ENCODE measurements at regions not wholly inside any gene's neighbourhood (a gene's known extent, or its start where the extent isn't known, plus 50 kb on each side); places are given as distances from the start of the nearest gene placed in this dataset.
"Not testable (repeated sequence)": the region's sequence is repeated elsewhere in the genome, so short reads cannot be mapped to it uniquely, and the experiment has no call there.

- no peak for DNase-seq
These were observed 76.5 kb downstream of the SLC2A10 start for GRCh38 chr20:46785958-46786357.

DNA sequence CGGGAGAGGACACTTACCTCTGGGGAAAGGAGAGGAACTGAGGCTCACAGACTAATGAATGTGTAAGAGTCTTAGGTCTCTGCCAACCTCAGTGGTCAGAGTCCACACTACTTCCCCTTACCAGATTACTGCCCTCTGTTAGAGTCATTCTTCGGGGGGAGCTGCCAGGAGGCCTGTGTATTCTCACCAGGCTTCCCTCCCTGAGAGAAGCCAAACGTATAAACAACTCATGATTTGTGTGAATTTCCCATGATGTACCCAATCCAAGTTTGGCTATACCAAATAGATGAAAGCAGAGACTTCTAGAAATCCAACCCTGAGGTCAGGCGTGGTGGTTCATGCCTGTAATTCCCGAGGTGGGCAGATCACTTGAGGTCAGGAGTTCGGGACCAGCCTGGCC lies 77.1 kb downstream of the SLC2A10 start:
- DNase-seq = no peak

DNA sequence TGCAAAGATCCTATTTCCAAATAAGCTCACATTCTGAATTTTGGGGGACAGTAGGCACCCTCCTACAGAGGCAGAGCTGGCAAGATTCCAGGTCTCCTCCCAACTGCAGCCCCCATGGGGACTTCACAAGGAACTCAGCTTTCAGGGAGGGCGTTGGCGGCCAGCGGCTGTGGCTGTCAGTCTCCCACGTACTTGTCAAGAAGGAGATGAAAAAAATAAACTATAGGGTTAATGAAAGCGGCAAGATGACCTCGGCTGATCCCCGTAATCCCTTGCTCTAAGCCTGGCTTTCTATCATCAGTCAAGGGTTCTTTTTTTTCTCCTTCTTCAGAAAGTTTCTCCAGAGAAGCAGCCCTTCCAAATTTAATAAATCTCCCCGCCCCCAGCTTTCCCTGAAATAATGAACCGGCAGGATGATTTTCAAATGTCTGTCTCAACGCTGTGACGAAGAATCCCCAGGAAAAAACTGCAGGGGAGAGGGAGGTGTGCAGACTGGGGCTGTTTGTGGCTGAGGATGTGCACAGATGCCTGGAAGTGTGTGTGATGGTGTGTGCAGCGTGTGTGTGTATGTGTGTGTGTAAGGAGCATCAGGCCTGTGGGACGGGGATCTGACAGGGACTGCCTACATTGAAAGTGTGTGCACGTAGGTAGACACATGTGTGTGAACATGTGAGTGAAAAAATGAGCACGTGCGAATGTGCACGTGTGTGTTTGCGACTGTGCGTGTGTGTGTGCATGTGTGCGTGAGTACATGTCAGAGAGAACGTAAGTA lies 78.7 kb downstream of the SLC2A10 start:
- peak; percentile 37 for DNase-seq

GRCh38 chr20:46788763-46789091 lies 79.3 kb downstream of the SLC2A10 start:
- DNase-seq = not testable (repeated sequence)

- DNase-seq = no peak
These were observed 80.0 kb downstream of the SLC2A10 start for GRCh38 chr20:46789339-46790028.

DNA sequence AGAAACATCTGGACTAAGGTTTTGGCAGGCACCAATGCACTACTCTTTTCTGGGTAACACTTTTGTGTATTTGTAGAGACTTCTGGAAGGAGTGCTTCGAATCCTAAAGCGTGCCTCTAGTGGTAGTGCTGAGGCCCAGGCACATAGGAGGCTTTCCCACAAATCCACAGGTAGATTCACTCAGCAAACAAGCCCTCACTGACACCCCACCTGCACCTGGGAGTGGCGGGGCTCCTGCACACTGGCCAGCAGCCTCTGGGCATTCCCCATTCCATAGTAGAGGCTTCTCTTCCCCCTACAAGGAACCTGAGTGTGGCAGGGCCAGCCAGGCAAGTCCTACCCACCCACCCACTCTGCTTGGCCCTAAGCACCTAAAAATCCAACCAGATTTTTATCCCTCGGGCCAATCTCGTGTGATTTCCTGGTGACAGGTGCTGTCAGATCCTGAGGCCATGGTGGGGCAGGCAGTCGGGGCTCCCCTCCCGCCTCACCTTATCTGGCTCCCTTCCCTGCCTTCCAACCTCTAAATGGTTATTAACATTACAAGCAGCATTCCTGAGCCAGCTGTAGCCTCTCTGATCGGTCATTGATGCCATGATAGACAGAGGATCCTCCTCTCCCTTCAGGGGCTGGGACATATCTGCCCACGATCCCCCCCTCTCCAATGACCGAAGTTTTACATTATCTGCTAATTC lies 82.4 kb downstream of the SLC2A10 start:
- DNase-seq = no peak

DNA sequence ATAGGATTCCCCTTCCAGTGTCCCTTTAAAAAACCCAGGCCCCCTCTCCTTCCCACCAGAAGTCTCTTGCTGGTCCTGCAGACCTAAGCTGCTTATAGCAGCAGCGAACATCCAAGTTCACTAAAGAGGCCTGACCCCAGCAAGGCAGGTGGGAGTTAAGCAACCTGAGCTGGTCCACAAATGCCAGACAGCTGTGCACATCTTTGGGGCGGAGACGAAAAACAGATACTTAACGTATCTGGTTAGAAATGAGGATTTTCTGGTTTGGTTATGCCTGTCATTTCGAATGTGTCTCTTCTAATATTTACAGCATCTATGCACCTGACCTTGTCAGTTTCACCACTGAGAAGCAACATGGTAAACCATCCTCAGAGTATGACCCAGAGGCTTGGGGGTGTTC lies 87.8 kb downstream of the SLC2A10 start:
- no peak for DNase-seq

DNA sequence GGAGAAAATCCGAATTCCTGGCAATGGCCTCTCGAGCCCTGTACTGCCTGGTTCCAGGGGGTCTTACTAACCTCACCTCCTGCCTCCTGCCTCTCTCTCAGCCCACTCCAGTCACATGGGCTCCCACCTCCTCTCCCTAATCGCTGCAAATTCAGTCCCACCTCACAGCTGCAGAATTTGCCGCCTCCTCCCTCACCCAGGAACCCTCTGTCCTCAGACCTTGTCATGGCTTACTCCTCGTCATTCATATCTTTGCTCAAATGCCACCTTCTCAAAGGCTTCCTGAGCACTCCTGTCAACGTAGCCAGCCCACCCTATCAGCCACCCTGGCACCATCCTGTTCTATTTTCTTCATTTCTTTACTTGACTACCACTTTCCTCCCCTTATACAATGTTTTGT lies 89.0 kb downstream of the SLC2A10 start:
- no peak for DNase-seq

- DNase-seq = peak; percentile 38
These were observed 90.4 kb downstream of the SLC2A10 start for GRCh38 chr20:46799781-46800408.

GRCh38 chr20:46800409-46800804 lies 91.0 kb downstream of the SLC2A10 start:
- no peak for DNase-seq

DNA sequence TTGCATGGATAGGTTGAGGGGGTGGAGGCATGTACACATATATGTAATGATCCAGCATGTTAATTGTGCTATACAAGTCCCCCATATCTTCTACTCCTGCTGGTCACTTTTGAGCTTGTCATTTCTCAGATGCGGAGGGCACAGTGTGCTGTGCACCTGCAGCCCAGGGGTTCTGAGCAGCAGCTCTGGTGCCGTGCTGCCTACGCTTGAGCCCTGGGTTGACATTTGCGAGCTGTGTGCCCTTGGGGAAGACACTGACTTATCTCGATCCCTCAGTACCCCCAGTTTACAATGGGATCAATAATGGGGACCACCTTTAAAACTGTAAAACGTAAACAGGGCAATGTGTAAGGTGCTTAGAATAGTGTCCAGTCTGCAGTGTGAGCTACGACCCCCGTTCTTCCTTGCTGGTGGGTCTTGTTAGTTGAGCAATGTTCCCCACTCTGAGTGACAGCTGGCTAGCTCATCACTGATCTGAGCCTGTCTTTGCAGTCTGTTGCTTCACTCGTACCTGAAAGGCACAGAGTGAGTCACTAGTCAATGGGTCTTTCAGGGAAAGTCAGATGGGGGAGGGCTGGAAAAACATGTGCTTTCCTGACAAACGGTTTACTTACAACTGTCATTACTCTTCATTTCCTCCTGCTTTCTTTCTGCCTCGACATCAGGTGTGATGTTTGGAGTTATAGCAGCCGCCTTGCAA lies 91.7 kb downstream of the SLC2A10 start:
- no peak for DNase-seq

DNA sequence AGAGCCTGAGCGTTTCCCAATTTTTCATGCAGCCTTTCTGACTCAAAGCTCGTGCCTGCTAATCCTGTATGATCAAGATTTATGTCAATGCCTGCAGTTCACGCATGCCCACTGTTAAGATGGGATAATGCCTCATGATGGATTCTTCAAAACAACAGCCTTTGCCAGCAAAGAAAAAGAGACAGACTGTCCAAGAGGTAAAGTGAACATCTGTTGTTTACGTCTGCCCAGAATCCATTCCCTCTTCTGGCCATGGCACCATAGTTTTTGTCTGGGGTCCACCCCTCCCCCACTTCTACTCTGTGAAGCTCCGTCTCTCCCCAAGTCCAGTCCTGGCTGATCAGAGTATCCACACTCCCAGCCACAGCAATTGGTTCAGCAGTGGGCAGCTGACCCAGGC lies 91.9 kb upstream of the EYA2 start:
- peak; percentile 42 for DNase-seq

- peak; percentile 49 for DNase-seq
These were observed 91.3 kb upstream of the EYA2 start for GRCh38 chr20:46803123-46804020.

DNA sequence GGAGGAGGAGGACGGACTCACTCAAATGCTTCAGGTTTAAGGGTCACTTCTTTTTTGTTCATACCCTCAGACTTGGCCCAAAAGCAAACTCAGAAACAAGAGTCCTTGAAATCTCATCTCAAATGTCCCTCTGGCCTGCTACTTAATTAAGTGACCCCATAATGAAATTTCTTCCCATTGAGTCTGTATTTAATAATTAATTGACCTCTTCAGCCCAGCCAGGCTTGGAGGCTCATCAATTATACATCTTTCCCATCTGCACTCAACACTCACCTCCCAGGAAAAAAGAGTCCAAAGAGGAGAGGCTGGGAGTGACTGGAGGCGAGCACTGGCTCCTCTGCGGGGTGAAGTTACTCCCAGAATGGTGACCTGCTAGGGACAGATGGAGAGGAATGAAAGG lies 90.5 kb upstream of the EYA2 start:
- DNase-seq = peak; percentile 57

DNA sequence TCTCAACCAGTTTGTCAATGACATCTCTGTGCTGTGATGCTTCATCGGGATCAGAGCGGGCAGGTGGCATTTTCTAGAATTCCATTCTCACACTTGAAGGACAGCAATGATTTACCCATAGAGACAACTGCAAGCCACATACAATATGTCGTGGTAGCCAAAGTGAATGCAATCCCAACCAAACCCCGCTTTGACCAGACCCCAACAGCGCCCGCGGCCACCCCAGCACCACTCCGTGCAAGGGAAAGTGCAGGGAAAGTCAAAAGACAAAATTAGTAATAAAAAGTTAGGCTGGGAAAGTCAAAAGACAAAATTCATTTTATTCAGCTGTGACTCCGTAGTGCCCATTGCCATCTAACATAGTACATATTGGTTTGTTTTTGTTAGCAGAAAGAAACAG lies 88.8 kb upstream of the EYA2 start:
- no peak for DNase-seq

DNA sequence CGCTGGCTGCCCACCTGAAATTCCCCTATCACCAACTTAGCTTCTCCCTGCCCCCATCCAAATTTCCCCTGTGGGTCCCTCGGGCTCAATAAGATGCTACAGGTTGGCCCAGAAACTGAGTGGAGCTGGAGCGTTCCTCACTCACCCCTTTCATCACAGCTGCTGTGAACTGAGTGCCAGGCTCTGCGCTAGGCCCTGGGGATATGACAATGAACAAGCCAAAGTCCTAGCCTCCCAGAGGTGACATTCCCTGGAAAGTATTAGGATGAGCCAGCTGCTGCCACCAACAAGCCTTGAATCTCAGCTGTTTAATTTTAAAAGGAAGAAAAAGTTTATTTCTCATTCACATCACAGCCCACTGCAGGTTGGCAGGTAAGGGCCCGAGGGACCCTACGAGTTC lies 86.6 kb upstream of the EYA2 start:
- no peak for DNase-seq

GRCh38 chr20:46808565-46808964 lies 86.1 kb upstream of the EYA2 start:
- DNase-seq = no peak

GRCh38 chr20:46809706-46810360 lies 84.8 kb upstream of the EYA2 start:
- DNase-seq = peak; percentile 31

- DNase-seq = peak; percentile 57
These were observed 84.0 kb upstream of the EYA2 start for GRCh38 chr20:46810448-46811223.

Data from retina (tissue), 1 donor.